ENCODE measurements at regions not wholly inside any gene's neighbourhood (a gene's known extent, or its start where the extent isn't known, plus 50 kb on each side); places are given as distances from the start of the nearest gene placed in this dataset.

GRCh38 chr12:43145481-43145880 lies 406.5 kb downstream of the ADAMTS20 start:
- no peak for DNase-seq (ENCODE audit: low read depth)
- Histone ChIP-seq H3K9me3 (ENCODE audit: control insufficient read depth, low read length) (no peaks in the 10 kb centered on the region), H3K36me3 (ENCODE audit: control insufficient read depth, insufficient read depth, low read length, severe bottlenecking) (no peaks in the 10 kb centered on the region), H3K9ac (ENCODE audit: low read length) (no peak overlapping the region), H3K4me1 (ENCODE audit: control insufficient read depth, insufficient read depth, low read length) (peaks cover 18% of the 10 kb centered on the region), H3K27me3 (replicated peaks; ENCODE audit: control insufficient read depth, insufficient read depth, low read length) (no peaks in the 10 kb centered on the region), H3K4me3 (ENCODE audit: low read length) (no peak overlapping the region)

- no peak for DNase-seq (ENCODE audit: low read depth)
- no peaks in the 10 kb centered on the region for H3K27me3 ChIP-seq (replicated peaks; ENCODE audit: control insufficient read depth, insufficient read depth, low read length)
These were observed 408.7 kb downstream of the ADAMTS20 start for GRCh38 chr12:43143278-43143677.

GRCh38 chr12:43132291-43132690 lies 419.7 kb downstream of the ADAMTS20 start:
- no peak overlapping the region for H3K9ac ChIP-seq (ENCODE audit: low read length)
- H3K4me1 ChIP-seq (ENCODE audit: control insufficient read depth, insufficient read depth, low read length): no peaks in the 10 kb centered on the region
- H3K4me3 ChIP-seq (ENCODE audit: low read length): no peak overlapping the region
- peaks cover 16% of the 10 kb centered on the region for H3K9me3 ChIP-seq (ENCODE audit: control insufficient read depth, low read length)
- DNase-seq (ENCODE audit: low read depth): no peak
- H3K36me3 ChIP-seq (ENCODE audit: control insufficient read depth, insufficient read depth, low read length, severe bottlenecking): no peaks in the 10 kb centered on the region
- no peaks in the 10 kb centered on the region for H3K27me3 ChIP-seq (replicated peaks; ENCODE audit: control insufficient read depth, insufficient read depth, low read length)

More at GRCh38 chr12:43143278-43143677, 408.7 kb downstream of the ADAMTS20 start:
- no peak overlapping the region for H3K4me3 ChIP-seq (ENCODE audit: low read length)
- no peak overlapping the region for H3K9ac ChIP-seq (ENCODE audit: low read length)
- H3K9me3 ChIP-seq (ENCODE audit: control insufficient read depth, low read length): peaks cover 7% of the 10 kb centered on the region
- H3K4me1 ChIP-seq (ENCODE audit: control insufficient read depth, insufficient read depth, low read length): peaks cover 11% of the 10 kb centered on the region
- H3K36me3 ChIP-seq (ENCODE audit: control insufficient read depth, insufficient read depth, low read length, severe bottlenecking): no peaks in the 10 kb centered on the region

GRCh38 chr12:43131301-43131700 lies 420.7 kb downstream of the ADAMTS20 start:
- H3K36me3 ChIP-seq (ENCODE audit: control insufficient read depth, insufficient read depth, low read length, severe bottlenecking): no peaks in the 10 kb centered on the region
- H3K27me3 ChIP-seq (replicated peaks; ENCODE audit: control insufficient read depth, insufficient read depth, low read length): no peaks in the 10 kb centered on the region
- no peak overlapping the region for H3K9ac ChIP-seq (ENCODE audit: low read length)
- DNase-seq (ENCODE audit: low read depth): no peak
- H3K4me1 ChIP-seq (ENCODE audit: control insufficient read depth, insufficient read depth, low read length): no peaks in the 10 kb centered on the region
- peaks cover 14% of the 10 kb centered on the region for H3K9me3 ChIP-seq (ENCODE audit: control insufficient read depth, low read length)
- H3K4me3 ChIP-seq (ENCODE audit: low read length): no peak overlapping the region

- Histone ChIP-seq H3K9ac (ENCODE audit: low read length) (no peak overlapping the region), H3K4me3 (ENCODE audit: low read length) (no peak overlapping the region), H3K9me3 (ENCODE audit: control insufficient read depth, low read length) (no peaks in the 10 kb centered on the region), H3K27me3 (replicated peaks; ENCODE audit: control insufficient read depth, insufficient read depth, low read length) (no peaks in the 10 kb centered on the region), H3K4me1 (ENCODE audit: control insufficient read depth, insufficient read depth, low read length) (no peaks in the 10 kb centered on the region), H3K36me3 (ENCODE audit: control insufficient read depth, insufficient read depth, low read length, severe bottlenecking) (no peaks in the 10 kb centered on the region)
- no peak for DNase-seq (ENCODE audit: low read depth)
These were observed 424.0 kb downstream of the ADAMTS20 start for GRCh38 chr12:43127886-43128549.

- no peaks in the 10 kb centered on the region for H3K27me3 ChIP-seq (replicated peaks; ENCODE audit: control insufficient read depth, insufficient read depth, low read length)
- DNase-seq (ENCODE audit: low read depth): no peak
- H3K9me3 ChIP-seq (ENCODE audit: control insufficient read depth, low read length): no peaks in the 10 kb centered on the region
- no peak overlapping the region for H3K4me3 ChIP-seq (ENCODE audit: low read length)
- H3K4me1 ChIP-seq (ENCODE audit: control insufficient read depth, insufficient read depth, low read length): no peaks in the 10 kb centered on the region
- H3K9ac ChIP-seq (ENCODE audit: low read length): no peak overlapping the region
- no peaks in the 10 kb centered on the region for H3K36me3 ChIP-seq (ENCODE audit: control insufficient read depth, insufficient read depth, low read length, severe bottlenecking)
These were observed 425.2 kb downstream of the ADAMTS20 start for GRCh38 chr12:43126652-43127375.

GRCh38 chr12:43123461-43123860 lies 428.5 kb downstream of the ADAMTS20 start:
- DNase-seq (ENCODE audit: low read depth): no peak
- no peak overlapping the region for H3K4me3 ChIP-seq (ENCODE audit: low read length)
- H3K27me3 ChIP-seq (replicated peaks; ENCODE audit: control insufficient read depth, insufficient read depth, low read length): no peaks in the 10 kb centered on the region
- H3K9me3 ChIP-seq (ENCODE audit: control insufficient read depth, low read length): no peaks in the 10 kb centered on the region
- no peaks in the 10 kb centered on the region for H3K4me1 ChIP-seq (ENCODE audit: control insufficient read depth, insufficient read depth, low read length)
- no peaks in the 10 kb centered on the region for H3K36me3 ChIP-seq (ENCODE audit: control insufficient read depth, insufficient read depth, low read length, severe bottlenecking)
- no peak overlapping the region for H3K9ac ChIP-seq (ENCODE audit: low read length)

GRCh38 chr12:43120150-43120549 lies 431.9 kb downstream of the ADAMTS20 start:
- DNase-seq (ENCODE audit: low read depth): no peak
- no peak overlapping the region for H3K4me3 ChIP-seq (ENCODE audit: low read length)
- no peaks in the 10 kb centered on the region for H3K4me1 ChIP-seq (ENCODE audit: control insufficient read depth, insufficient read depth, low read length)

GRCh38 chr12:43118881-43119280 lies 433.1 kb downstream of the ADAMTS20 start:
- Histone ChIP-seq H3K36me3 (ENCODE audit: control insufficient read depth, insufficient read depth, low read length, severe bottlenecking) (no peaks in the 10 kb centered on the region), H3K9ac (ENCODE audit: low read length) (no peak overlapping the region), H3K9me3 (ENCODE audit: control insufficient read depth, low read length) (no peaks in the 10 kb centered on the region), H3K4me3 (ENCODE audit: low read length) (no peak overlapping the region), H3K27me3 (replicated peaks; ENCODE audit: control insufficient read depth, insufficient read depth, low read length) (no peaks in the 10 kb centered on the region), H3K4me1 (ENCODE audit: control insufficient read depth, insufficient read depth, low read length) (no peaks in the 10 kb centered on the region)
- no peak for DNase-seq (ENCODE audit: low read depth)

More at GRCh38 chr12:43120150-43120549, 431.9 kb downstream of the ADAMTS20 start:
- no peak overlapping the region for H3K9ac ChIP-seq (ENCODE audit: low read length)
- no peaks in the 10 kb centered on the region for H3K36me3 ChIP-seq (ENCODE audit: control insufficient read depth, insufficient read depth, low read length, severe bottlenecking)
- no peaks in the 10 kb centered on the region for H3K9me3 ChIP-seq (ENCODE audit: control insufficient read depth, low read length)
- no peaks in the 10 kb centered on the region for H3K27me3 ChIP-seq (replicated peaks; ENCODE audit: control insufficient read depth, insufficient read depth, low read length)

- peaks cover 5% of the 10 kb centered on the region for H3K4me1 ChIP-seq (ENCODE audit: control insufficient read depth, insufficient read depth, low read length)
- H3K4me3 ChIP-seq (ENCODE audit: low read length): no peak overlapping the region
- no peak overlapping the region for H3K9ac ChIP-seq (ENCODE audit: low read length)
- no peaks in the 10 kb centered on the region for H3K36me3 ChIP-seq (ENCODE audit: control insufficient read depth, insufficient read depth, low read length, severe bottlenecking)
- no peaks in the 10 kb centered on the region for H3K27me3 ChIP-seq (replicated peaks; ENCODE audit: control insufficient read depth, insufficient read depth, low read length)
- H3K9me3 ChIP-seq (ENCODE audit: control insufficient read depth, low read length): no peaks in the 10 kb centered on the region
- DNase-seq (ENCODE audit: low read depth): no peak
These were observed 433.8 kb downstream of the ADAMTS20 start for GRCh38 chr12:43118234-43118633.

GRCh38 chr12:43117226-43117930 lies 434.6 kb downstream of the ADAMTS20 start:
- no peaks in the 10 kb centered on the region for H3K27me3 ChIP-seq (replicated peaks; ENCODE audit: control insufficient read depth, insufficient read depth, low read length)
- no peak overlapping the region for H3K9ac ChIP-seq (ENCODE audit: low read length)
- peaks cover 14% of the 10 kb centered on the region for H3K4me1 ChIP-seq (ENCODE audit: control insufficient read depth, insufficient read depth, low read length)
- no peaks in the 10 kb centered on the region for H3K9me3 ChIP-seq (ENCODE audit: control insufficient read depth, low read length)
- H3K4me3 ChIP-seq (ENCODE audit: low read length): no peak overlapping the region
- H3K36me3 ChIP-seq (ENCODE audit: control insufficient read depth, insufficient read depth, low read length, severe bottlenecking): no peaks in the 10 kb centered on the region
- no peak for DNase-seq (ENCODE audit: low read depth)

All from adipocyte (in vitro differentiated cells).